GM18870 (cell line): ENCODE measurements at regions not wholly inside any gene's neighbourhood (a gene's known extent, or its start where the extent isn't known, plus 50 kb on each side); places are given as distances from the start of the nearest gene placed in this dataset.

Experiments
- ATAC-seq: cut with Tn5 transposase; IDR thresholded peaks from one replicate; pipeline ENCODE4 v1.9.1; 2021; ENCODE audit warnings: moderate library complexity; ENCODE audit not compliant: unreplicated experiment

DNA sequence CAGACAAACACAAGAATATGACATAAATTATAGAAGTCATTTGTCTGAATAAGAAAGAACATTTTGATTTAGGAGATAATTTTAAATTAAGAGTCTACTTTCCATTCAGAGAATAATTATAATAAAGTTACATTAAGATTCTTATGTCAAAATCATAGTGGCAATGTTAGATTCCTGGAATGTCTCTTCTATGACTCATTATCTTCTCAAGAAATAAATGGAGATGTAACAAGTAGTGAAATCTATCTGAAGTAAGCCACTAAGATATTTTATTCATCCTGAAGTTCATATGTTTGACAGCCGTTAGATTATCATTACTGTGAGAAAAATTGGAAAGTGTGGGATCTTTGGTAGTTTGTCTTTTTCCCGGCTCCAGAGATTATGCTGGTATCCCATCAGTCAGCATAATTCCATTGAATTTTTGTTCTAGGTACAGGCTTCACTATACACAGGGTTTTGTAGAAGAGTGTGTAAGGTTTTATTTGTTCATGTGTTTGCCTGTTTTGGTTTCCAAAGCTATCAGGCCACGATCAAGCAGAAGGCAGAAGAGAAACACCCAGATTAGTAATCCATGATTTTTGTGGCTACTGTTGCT, 1246.6 kb upstream of the LRRTM1 start:
- no peak for ATAC-seq

DNA sequence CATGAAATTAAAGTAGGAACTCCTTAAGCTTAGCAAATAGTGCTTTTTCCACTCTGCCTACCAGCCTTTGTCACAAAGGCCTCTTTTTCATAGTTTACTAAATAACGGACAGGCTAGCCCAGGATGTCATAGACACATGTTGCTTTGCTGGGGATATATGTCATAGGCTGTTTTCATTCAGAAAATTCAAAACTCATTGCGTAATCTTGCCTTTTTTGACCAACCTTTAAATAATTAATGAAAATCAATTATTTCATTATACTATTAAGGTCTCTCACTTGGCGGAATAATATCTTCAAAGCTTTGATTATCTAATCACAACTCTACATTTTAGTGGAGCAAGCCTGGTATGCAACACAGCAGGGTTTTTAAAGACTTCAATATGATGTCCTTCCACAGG, 1245.7 kb upstream of the LRRTM1 start:
- no peak for ATAC-seq

DNA sequence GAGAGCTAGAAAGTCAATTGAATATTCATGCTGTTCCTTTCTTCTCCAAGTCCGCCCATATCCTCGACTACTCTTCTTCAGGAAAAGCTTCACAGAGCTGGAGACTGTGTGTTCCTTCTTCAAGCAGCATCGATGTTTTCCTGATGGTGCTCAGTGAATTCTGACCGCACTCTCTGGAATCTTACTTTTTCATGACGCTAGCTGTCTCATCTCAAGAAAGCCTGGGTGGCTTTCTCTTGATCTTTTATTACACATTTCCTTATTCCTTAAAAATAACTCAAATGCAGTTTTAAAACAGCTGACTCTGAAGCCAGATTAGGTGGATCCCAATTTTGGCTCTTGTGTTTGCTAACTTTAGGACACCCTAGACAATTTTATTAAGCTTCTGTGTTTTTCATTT, 1245.1 kb upstream of the LRRTM1 start:
- no peak for ATAC-seq

DNA sequence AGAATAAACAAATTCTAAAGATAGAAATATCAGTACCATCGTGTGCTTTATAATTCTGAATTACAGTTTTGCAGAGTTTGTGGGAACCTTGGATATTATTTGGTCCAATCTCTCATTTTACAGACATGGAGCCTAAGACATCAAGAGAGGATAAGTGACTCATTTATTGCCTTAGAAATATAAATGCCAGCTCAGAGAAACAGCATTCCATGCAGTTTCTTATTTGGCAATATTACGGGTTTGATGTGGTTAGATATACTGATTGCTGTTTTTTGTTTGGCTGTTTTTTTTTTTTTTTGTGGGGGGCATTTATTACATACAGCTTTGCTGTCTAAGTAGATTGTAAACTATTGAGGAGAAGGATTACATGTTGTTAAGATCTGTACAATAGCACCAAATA, 1241.1 kb upstream of the LRRTM1 start:
- ATAC-seq, result no peak

DNA sequence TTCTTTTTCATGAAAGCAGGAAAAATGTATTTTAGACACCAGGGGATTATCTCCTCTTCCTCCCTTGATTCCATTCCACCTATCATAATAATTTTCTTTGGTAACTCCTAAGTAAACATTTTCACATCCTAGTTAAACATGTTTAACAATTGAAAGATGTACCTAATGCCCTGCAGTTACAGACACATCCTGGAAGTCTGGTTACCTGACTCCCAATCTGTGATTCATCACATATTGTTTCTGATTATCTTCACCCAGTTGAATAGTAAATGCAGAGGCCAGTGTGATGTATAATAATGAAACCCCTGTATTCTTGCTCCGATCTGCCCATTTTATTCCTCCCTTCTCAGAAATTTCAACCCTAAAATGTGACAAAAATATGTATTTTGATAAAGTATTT, 1237.6 kb upstream of the LRRTM1 start:
- ATAC-seq, result no peak

DNA sequence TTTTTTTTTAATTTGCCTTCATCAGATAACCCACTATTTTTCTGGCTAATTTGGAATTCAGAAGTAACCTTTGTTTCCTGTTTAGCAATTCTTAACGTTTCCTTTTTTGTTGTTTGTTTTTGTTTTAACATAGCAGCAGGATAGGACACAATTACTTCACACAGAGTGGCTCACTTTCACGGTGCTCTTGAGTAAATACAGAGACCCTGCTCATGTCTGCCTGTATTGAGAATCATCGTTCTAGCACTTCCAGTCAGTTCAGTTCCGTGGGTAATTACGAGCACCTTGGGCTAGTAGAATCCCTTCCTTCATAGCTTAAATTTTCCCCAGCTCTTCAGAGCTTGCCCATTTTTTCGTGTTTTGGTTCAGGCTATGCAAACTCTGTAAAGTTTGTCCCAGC, 1225.4 kb upstream of the LRRTM1 start:
- ATAC-seq, result no peak

DNA sequence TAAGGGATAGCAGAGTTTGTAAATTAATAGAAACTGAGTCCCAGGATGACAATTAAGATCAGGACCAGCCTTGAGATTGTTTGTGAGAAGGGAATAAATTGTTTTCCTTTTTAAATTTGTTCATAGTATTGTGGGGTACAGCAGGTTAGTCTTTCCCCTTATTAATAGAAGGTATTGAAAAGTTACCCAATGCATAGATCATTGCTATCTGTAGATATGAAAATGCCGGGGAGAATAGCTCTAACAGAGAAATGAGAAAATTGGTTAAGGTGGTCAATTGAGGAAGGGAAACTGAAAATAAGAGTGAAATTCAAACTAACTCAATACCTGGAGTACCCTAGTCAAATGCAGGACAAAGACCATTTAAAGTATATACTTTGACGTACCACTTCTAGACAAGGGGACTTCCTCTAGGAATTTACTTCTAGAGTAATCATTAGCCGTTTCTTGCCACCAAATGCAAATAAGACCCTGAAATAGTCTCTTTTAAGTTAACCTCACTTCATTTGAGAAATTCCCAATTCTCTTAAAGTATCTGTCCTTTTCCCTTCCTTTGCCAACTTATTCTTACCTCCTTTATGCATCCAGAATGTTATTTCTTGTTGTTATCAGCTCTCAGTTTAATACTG, 1224.4 kb upstream of the LRRTM1 start:
- peak; percentile 89 for ATAC-seq

DNA sequence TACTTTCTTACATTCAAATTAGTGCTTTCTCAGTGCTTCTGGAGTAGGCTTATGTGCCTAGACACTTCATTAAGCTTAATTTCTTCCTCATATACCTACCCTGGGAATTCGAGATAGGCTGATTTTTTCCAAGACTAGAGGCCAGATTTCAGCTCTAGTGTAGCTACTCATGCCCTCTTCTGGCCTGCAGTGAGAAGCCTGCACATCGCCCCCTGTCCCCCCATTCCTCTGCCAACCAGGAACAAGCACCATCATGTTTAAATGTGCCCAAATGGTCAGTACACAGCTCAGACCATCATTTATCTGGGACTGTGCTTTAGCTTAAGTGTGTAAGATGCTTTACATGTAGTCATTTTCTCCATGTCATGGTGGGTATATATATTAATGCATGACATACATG, 1218.8 kb upstream of the LRRTM1 start:
- no peak for ATAC-seq

DNA sequence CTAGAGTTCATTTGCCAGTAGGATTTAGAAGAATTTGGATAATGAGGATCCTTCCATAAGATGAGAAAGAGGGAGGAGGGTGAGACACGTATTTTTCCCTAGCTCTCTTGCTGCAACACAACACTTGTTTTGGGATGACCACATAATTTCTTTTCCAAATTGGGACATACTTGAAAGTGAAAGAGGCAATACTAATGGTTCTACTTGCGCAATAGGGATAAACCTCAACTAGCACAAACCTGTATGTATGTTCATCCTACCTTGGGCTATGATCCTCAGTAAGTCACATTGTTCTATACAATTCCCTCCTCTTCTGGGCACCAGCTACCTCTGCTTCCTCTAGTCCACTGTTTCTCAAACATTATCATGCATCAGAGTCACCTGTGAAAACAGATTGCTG, 1208.8 kb upstream of the LRRTM1 start:
- no peak for ATAC-seq

DNA sequence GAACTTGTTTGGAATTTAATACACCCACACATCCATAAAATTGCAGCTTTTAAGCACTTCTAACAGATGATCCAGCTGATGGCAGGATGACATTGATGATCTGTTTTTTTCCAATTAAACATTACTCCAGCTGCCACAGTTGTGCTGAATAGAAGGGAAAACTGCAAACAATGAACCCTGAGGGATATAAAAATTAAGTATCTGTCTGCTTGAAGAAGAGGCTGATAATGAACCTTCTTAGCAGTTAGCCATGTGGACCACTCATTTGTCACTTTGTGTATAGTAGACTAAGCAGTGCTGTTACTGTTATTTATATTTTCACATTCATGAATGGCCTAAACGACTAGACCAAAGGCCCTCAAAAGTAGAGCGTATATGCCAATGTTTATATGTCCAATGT, 1201.0 kb upstream of the LRRTM1 start:
- ATAC-seq, result no peak

DNA sequence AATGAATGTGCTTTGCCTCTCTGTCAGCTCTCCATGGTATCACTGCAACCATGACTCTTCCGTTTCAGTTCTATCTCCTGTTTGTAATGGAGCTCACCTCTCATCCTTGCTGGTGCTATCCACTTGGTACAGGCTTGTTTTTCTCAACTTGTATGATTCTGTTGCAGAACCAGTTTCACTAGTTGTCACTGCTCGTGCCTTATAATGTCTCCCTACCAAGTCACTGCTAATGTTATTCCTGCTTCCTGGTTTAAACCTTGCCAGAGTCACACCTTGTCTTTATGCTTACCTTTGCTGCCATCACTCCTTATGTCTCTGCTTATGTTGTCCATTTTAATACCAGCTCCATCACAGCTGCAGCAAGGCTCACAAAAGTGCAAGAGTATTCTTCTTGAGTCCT, 1191.0 kb upstream of the LRRTM1 start:
- no peak for ATAC-seq

DNA sequence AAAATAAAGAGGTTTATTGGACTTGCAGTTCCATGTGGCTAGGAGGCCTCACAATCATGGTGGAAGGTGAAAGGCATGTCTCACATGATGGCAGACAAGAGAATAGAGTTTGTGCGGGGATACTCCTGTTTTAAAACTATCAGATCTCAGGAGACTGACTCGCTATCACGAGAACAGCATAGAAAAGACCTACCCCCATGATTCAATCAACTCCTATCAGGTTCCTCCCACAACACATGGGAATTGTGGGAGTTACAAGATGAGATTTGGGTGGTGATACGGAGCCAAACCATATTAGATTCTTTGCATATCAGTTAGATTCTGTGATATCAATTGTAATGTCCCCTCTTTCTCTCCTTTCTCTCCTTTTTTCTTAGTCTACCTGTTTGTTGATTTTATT, 1178.7 kb upstream of the LRRTM1 start:
- ATAC-seq, result no peak

DNA sequence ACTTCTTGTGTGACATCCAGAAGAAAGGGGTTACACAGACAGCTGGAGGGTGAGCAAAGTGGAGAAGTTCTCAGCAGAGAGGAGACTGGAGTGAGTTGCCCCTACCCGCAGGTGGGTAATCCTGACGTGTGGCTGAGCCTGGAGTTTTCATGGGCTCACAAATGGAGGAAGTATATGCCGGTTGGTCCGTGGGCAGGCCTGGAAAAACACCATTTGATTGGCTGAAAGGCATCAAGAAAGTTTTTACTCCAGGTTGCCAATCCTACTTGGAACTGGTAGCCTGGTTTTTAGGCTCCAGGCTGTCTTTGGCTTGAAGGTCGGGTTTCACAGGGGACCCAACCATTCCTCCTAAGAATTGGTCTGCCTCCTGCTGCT, 1177.4 kb upstream of the LRRTM1 start:
- no peak for ATAC-seq

DNA sequence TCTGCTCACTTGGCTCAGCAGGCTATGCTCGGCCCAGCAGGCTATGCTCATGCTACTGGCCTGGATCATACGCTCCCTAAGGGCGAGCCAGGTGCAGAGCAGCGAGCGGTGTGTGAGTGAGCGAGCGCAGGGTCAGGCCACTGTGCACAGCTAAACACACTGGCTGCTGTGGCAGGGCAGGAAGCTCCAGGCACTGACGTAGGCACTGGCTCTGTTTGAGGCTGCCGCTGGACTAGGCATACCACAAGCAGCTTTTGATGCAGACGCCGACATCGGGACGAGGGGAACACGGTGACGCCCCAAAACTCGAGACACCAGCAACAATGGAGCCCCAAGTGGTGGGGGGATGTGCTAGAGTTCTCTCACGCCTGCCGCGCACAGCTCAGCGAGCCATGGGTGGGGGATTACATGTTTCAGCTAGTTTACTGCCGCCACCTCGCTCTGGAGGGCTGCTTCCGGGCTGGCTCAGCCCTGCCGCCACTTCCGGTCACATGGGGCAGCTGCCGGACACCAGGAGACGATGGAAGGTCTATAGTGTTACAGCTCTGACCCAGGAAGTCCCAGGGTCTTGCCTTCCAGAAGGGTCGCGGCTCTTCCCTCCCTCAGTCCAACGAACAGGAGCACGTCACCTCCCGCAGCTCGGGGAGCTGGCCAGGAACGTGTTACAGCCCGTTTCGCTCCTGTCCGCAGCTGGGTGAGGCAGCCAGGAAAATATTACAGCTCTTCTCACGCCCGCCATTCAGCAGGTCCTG, 1176.9 kb upstream of the LRRTM1 start:
- no peak for ATAC-seq

DNA sequence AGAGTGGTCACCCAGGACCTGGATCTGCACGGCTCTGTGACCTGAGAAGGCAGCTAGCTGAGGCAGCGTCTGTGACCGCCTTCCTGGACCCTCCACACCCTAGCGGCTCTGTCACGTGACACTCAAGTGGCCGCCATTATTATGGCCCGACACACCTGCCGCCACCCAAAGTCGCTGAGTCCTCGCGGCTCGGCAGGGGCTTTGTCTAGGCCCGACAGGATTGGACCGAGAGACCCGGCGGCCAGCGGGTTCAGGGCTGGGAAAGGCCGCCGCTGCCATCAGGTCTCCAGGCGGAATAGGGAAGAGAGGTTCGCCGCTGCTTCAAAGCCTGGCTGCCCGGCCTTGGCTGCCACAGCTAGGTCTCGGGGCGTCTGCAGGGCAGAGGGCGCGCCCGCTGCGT, 1162.5 kb upstream of the LRRTM1 start:
- no peak for ATAC-seq

DNA sequence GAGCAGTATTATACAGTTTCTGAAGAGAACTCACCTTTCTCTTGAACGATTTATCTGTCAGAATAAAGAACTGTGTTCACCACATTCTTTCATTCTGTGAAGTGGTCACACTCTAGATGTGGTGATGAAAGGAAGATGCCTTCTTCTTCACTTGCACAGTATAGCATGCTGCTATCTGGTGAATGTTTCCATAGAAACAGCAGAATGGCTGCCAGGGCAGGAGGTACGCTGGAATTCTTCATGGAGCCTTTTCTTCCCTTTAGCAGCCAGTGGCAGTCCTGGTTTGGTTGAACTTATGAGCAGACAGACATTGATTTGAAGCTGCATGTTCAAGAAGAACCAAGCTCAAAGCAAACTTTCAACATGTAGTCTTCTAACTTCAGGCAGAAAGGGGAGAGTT, 1157.9 kb upstream of the LRRTM1 start:
- ATAC-seq, result no peak

DNA sequence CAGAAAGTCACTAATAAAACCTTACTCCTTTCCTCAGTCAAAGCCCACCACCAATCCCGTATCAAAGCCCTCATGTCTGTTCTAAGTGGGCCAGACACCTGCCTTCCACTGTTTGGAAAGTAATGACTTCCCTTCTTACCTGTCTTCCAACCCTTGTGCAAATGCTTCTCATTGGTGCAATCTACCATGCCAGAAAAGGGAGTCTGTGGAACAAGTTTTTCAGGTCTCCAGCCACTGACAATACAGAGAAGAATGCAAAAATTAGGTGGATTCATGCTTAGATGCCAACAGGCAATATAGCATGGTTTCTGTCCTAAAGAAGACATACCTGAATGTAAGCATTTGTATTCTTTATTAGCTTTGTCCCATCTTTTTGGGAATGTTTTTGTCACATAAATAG, 1140.6 kb upstream of the LRRTM1 start:
- no peak for ATAC-seq

DNA sequence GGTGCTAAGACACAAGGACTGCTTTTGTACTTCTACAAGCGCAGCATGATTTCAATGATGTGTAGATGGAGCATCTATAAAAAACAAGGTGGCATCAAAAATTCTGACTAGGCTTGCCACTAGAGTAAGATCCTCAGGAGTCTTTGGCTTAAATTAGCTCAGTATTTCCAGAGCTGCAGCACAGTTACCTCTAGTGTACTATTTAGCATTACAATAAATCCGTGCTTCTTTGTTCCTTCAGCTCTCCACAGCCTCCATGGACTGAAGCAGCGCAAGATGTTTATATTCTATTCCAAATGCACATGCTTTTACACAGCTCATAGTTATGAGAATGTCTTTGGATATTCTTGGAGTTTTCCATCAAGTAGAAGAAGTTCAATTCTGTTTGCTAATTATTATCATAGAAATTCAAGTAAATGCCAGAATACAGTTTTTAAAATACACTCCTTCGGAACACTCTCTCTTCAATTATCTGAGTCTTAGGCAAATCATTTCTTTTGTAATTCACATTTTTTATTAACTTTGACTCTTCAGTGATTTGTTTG, 1133.0 kb upstream of the LRRTM1 start:
- no peak for ATAC-seq

DNA sequence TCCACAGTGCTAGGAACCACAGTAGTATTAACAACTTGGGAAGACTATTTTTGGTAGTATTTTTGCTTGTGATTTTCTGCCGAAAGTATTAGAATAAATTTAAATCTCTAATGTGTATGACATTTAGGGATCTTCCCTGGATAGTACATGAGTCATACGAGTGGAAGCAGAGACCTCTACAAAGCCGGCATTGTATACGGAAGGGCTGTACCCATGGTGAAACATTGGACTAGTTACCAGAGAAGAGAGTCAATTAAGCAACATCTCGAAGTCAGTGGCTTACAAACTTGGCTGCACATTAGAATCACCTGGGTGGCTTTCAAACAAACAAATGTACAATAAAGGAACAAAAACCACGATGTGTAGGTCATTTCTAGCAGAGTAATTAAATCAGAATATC, 1131.7 kb upstream of the LRRTM1 start:
- ATAC-seq, result no peak

DNA sequence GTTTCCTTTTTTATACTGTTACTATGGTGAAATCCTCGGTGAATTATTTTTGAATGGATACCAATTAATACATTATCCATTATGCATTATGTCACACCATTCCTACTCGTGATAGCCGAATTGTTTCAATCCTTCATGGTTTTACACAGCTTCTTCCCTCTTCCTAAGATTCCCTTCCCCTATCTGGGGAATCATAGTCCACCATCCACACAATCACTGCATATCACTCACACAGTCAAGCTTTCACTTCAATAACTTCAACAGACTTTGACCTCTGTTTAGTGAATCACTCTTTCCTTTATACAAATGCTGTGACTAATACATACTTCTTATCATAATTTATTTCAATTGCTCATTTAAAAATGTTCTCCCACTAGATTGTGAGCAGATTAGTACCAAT, 1108.1 kb upstream of the LRRTM1 start:
- no peak for ATAC-seq

DNA sequence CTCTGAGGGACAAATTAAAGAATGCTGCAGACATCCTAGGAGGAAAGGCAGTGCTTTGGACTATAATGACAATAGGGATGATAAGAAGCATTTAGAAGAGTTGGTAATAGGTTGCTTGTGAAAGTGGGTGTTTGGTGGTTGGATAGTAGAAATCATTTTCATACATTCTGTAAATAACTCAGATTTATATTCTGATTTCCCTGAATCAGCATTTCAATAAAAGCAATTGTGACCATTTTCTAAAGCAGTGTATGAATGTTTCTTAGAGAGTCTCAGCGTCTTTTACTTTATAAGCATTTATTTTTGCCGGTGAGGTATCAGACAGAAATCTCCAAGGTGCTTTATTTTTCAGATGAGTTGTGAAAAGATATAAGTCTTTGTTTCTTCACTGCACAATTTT, 1099.0 kb upstream of the LRRTM1 start:
- ATAC-seq, result no peak

DNA sequence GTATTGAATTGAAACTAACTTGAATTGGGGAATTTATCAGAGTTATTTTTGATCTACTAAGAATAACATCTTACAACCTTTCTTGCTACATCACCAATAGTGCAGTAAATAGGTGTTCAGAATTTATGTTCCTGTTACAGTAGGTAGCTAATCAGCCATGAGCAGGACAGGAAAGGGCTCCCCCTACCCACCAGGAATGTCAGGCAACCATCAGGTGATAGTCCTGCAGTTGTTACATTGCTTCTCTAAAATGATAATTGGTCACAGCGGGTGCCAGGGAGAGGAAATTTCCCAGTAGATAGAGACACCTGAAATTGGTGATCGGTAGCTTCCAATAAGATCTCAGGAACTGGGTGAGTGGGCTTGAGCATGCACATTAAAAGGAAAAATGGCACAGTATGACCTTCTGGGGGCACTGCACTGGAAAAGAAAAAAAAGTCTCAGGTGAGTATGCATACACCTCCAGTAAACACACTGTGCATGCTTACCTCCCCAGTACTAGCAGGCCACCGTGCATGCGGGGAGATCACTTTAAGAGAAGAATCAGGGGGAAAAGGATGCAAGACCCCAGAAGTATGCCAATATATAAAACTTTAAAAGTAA, 1092.0 kb upstream of the LRRTM1 start:
- no peak for ATAC-seq
